ENCODE measurements at regions not wholly inside any gene's neighbourhood (a gene's known extent, or its start where the extent isn't known, plus 50 kb on each side); places are given as distances from the start of the nearest gene placed in this dataset.

DNA sequence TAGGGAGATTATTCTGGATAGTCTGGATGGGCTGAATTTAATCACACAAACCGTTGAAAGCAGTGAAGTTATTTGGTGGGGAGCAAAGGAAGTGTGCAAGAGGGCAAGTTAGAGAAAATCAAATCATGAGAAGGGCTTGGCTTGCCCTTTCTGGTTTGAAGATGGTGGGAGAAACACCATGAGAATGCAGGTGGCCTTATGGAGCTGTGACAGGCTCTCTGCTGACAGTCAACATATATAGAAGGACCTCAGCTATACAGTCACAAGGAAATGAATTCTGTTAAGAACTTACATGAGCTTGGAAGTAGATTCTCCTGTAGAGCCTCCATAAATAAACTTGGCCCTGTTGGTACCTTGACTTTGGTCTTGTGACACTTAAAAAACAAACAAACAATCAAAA lies 72.3 kb downstream of the GMNC start:
- no peak for DNase-seq (ENCODE audit: low read depth)

DNA sequence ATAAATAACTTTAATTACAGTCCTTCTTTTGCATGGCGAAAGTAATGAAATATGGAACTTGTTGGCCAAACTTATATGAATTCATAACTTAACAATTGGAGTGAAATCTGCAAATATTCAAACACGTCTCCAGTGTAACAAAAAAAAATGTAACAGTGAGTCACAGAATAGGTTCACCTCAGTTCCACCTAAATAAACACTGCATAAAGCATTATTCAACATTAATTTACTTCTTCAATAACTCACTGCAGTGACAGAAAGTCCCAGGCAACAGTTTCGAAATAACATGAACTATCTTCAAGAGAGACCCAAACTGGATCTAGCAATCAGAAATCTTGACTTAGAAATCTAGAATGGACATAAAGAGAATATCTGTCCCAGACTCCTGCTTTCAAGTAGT lies 75.6 kb downstream of the GMNC start:
- DNase-seq (ENCODE audit: low read depth): no peak

DNA sequence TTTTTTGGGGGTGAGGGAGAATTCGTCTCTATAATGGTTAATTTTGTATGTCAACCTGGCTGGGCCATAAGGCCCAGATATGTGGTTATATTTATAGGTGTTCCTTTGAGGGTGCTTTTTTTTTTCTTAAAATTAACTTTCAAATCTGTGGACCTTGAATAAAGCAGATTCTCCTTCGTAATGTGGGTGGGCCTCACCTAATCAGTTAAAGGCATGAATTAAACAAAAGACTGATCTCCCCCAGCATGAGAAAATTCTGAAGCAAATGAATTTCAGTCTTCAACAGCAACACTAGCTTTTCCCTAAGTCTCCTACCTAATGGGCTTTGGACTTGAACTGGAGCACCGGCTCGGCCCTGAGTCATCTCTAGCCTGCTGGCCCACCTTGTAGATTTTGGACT lies 77.4 kb downstream of the GMNC start:
- no peak for DNase-seq (ENCODE audit: low read depth)

DNA sequence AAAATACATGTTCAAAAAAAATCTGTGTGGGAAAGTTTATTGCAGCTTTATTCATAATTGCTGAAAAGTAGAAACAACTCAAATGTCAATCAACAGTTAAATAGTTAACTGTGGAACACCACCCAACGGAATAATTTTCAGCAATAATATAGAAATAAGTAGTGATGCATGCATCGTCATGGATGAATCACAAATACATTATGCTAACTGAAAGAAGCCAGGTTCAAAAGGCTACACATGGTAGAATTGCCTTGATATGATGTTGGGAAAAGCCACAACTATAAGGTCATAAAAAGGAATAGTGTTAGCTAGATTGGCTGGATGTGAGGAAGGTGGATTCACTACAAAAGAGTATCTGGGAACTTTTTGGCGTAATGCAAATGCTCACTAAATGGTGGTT lies 82.0 kb downstream of the GMNC start:
- DNase-seq (ENCODE audit: low read depth): no peak

DNA sequence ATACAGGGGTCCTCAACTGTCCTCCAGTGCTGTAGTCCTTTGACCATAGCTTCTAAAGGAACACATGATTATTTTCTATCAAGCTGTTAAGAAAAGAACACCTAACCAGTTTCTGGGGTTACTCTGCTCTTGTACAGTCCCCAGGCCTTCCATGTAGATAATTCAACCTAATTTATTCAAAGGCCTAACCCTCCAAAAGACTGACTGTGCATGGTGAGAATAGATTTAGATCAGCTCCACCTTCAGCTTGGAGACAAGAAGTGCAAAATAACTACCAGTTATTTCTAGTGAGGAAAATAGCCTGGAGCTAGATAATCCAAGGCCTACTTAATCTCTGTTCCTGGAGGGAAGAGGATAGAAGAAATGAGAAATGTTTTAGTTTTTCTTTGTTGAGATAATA lies 87.9 kb downstream of the GMNC start:
- DNase-seq (ENCODE audit: low read depth): no peak

DNA sequence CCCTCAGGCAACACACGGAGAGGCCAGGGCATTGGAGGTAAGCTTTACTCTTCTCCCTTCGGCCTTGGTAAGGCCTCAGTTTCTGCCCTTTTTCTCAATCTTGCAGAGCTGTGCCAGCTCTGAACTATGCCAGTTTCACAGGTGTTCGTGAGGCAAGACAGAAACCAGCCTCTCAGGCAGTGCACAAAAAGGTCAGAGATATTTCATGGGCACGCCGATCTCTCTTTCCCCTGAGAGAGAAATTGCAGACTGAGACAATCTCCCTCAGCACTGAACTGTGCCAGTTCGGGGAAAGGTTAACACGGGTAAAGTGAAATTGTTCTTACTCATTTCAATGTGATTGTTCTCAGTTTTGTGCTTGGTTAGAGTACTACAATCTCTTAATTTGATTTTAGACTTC lies 88.5 kb downstream of the GMNC start:
- no peak for DNase-seq (ENCODE audit: low read depth)

DNA sequence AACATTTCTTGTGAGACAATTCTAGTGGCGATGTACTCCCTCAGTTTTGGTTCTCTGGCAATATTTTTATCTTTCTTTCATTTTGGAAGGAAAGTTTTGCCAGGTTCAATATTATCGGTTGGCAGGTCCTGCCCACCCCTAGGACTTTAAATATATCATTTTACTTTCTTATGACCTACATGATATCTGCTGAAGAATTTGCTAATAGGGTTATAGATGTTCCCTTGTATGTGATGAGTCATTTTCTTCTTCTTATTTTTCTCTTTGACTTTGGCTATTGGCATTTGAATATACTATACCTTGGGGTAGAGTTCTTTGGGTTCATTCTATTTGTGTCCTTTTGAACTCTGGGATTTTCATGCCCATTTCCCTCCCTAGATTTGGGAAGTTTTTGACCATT lies 89.7 kb downstream of the GMNC start:
- no peak for DNase-seq (ENCODE audit: low read depth)

DNA sequence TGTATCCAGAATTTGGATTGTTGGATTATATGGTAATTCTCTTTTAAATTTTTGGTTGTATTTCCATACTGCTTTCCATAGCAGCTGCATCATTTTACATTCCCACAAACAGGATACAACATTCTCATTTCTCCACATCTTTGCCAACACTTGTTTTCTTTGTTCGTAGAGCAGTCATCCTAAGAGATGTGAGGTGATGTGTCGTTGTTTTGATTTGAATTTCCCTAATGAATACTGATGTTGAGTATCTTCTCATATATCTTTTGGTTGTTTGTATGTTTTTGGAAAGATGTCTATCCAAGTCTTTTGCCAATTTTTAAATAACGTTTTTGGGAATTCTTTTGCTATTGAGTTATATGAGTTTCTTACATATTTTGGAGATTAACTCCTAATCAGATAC lies 93.6 kb downstream of the GMNC start:
- no peak for DNase-seq (ENCODE audit: low read depth)

DNA sequence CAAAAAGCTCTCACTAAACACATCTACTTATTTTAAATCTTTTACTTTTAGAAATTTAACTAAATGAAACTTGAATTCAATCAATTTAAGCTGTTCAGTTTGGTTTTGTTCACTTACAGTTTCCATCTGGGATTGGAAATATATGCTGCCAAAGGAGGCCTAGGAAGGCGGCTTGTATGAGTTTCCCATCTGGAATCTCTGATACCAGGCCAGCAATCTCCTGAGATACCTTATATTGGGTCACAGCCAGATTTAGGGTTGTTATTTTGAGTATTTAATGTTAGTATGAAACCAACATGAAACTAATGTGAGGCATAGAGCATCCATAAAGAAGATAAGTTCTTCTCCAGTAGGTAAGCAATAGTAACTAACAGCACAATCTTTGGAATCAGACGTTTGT lies 94.6 kb downstream of the GMNC start:
- DNase-seq (ENCODE audit: low read depth): no peak

DNA sequence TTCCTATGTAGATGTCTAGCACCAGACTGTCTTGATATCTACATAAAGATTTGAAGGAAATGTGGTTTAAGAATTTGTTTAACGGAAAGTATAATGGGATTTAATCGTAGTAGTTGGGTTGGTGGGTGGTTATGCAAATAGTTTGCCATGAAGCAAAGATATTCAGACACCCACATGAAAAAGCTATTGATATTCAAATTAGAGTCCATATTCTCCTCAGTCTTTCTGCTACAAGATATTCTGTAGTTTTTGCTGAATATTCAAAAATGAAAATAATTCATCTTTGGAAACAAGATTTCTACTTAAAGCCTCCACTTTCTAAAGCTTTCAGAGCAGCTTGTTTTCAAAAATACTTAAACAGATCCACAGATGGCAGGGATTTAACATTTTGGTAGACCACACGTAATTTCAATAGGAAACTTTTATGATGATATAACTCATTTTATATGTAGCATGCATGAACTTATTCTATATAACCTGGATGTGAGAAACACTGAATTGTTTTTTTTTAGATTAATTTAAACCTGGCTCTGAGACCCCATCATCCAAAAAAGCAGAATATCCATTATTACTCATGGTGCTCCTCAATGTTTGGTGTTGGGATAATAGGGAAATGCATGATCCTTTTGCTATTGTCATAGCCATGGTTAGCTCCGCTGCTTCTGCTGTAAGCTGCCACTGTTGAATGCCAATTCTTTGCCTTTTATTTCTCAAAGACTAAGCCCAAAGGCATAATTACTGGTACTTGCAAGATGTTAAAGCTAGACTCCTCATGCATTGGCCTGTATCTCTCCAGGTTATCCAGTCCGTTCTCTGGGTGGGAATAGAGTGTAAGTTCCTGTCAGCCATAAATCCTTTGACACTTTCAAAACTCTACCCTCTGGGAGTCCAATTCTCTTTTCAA lies 98.0 kb downstream of the GMNC start:
- DNase-seq (ENCODE audit: low read depth): no peak

DNA sequence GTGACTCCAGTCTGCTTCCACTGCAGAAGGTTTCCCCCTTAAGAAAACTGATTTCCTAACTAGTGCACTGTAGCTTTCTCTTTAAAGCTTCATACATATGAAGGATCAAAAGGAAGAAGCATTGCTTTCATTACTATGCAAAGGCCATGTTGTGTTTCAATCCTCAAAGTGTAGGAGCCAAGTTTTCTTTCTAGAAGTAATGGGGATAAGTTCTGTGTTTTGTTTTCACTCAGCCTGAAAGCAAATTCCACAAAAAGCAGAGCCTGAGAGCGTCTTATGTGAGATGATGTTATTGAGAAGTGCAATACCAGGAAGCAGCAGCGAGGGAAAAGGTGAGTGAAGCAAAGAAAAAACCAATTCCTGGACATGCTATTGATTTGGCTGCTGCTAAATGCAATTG lies 99.7 kb downstream of the GMNC start:
- no peak for DNase-seq (ENCODE audit: low read depth)

DNA sequence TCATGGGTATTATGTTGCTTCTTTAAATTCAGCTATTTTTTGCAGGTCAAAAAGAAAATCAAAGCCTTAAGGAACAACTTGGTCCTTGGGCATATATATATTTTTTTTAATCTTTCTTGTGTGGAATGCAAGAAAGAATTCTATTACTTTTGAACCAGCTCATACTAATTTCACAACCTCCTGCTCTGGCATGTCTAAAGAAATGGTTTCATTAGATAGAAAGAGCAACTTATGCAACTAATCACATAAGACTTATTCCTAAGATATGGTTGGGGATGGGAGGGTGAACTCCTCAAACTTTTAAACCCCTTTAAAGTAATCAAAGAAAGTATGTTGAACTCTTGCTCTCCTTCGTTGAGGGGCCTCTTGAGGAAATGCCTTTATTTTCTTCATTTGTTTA lies 114.9 kb downstream of the GMNC start:
- DNase-seq (ENCODE audit: low read depth): no peak

DNA sequence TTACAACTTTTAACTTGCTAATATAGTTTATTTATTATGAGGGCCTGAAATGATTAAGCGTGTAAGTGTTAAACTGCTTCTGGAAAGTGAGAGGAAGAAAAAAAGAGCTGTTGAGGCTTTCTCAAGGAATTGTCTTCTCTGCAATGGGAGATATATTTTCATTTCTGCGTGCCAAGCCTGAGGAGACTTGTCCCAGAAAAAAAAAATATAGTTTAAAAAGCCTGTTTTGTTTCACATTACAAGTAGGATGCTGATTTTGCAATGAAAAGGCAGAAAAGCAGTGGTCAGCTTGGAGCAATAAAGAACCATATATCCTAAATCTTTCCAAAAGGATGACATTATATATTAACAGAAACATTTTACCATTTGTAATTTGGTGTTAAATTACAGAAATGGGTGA lies 115.5 kb downstream of the GMNC start:
- DNase-seq (ENCODE audit: low read depth): no peak

DNA sequence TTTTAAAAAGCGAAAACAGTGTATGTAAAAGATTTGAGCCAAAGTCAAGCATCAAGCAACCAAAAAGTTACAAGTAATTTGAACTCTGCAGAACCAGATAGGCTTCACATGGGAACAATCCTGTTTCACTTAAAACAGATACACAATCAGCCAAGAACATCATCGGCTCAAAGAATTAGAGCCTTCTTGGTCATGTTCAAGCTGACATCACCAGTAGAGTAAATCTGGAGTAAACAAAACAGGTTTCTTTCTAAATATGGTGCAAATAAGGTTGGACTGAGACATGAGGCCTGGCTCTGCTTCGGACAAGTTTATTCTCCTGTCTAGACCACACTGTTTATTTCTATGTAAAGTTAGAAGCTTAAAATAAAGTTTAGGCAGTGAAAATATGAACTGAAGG lies 116.0 kb downstream of the GMNC start:
- DNase-seq (ENCODE audit: low read depth): no peak

DNA sequence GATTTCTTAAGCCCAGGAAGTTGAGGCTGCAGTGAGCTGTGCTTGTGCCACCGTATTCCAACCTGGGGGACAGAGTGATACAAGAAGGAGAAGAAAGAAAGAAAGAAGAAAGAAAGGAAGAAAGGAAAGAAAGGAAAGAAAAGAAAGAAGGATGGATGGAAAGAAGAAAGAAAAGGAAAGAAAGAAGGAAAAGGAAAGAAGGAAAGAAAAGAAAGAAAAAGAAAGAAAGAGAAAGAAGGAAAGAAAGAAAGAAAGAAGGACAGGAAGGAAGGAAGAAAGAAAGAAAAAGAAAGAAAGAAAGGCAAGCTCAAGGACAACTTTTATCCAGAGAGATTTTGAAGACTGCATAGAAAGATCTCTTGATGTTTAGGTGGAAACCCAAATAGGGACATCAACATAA lies 120.7 kb downstream of the GMNC start:
- DNase-seq (ENCODE audit: low read depth): no peak

DNA sequence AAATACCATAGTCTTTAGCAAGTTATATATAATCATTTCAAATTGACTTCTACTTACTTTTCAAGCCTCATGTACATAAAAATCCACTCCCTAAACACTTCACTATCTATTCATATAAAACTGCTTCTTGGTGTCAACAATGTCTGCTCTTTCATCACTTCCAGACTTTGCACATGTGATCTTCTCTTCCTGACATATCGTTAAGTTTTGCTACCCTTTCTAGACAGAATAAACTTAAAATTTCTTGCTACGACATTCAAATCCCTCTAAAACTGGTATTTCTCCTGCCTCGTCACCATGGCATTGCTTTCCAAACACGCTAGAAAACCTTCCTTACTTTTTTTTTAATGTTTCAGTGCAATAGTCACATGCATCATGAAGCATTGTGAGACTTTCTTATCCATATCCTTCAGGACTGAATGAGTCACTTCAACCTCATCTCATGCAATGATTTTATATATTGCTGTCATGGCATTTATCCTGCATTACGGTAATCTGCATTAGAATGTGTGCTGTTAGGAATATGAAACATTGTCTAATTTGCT lies 122.8 kb downstream of the GMNC start:
- no peak for DNase-seq (ENCODE audit: low read depth)

DNA sequence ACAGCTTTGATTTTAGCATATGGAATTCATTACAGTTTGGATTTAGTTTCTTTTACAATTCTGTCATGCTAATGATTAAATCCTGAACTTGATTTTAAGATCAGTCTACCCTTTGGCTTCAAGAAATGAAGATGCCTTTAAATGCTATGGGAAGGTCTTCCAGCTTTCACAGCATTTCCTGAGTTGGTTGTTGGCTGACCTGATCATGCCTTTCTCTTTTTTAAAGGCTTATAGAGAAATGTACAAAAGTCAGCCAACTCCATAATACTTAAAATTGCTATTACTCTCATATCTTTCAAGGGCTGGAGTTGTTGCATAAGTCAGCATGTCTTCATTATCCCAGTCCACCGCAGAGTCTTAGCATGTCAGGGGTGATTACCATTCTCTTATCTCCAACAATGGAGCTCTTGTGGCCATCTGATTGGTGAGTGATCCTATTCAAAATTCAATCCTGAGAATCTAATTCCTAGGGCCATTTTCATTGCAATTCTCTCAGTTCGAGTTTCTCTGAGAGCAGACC lies 123.8 kb downstream of the GMNC start:
- no peak for DNase-seq (ENCODE audit: low read depth)

DNA sequence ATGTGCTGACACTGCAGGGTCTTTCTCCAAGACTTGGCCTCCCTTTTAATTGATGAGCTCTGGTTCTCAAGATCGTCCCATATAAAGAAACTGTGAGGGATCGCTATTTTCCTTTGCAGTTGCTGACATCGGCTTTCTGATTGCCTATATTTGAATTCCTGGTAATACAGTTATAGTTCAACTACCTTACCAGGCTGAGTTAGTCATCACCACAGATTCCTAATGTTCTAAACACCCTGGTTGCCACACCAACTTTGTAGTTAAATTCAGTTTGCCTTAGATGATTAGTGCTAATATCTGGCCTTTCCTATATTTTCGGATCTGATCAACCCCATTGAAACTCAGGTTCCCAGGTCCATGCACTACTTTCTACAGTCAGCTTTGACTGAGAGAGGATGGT lies 125.0 kb downstream of the GMNC start:
- DNase-seq (ENCODE audit: low read depth): no peak

DNA sequence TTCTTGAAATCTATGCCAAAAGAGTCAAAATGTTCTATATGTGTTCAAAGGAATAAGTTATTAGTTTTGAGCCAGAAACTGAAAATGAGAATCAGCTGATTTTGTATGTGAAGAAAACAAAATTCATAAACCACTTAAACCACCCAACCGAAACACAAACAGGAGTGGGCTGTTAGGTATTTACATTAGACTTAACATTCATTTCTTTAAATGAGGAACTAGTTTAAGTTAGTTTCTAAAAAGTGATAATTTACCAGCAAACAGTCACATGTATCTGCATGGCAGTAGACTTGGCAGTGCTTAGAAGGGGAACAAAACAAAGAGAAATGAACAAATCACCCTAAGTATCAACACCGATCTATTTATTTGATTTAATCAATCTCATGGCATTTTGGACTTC lies 128.0 kb downstream of the GMNC start:
- DNase-seq (ENCODE audit: low read depth): no peak

DNA sequence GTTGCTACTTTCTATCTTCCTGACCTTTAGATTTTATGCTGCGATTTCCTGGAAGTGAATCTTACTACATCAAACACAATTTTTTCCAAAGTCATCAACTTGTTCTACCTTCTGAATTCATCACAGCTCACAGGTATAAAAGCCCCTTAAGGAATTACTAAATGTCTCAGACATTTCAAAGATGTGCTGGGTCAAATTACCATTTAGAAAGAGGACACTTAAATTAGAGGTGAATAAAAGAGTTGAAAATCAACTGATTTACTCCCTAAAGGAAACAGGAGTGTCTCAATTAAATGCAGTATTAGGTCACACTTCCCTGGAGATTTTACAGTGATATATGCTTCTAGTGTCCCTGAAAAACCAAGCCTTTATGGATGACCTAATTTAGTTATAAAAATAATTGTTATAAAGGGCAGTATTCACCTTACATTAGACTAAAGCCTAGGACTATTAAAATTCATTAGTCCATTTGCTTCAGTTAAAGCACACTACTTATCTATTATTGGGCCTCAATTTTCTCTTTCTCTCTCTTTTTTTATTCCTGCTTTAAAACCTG lies 128.8 kb downstream of the GMNC start:
- no peak for DNase-seq (ENCODE audit: low read depth)

DNA sequence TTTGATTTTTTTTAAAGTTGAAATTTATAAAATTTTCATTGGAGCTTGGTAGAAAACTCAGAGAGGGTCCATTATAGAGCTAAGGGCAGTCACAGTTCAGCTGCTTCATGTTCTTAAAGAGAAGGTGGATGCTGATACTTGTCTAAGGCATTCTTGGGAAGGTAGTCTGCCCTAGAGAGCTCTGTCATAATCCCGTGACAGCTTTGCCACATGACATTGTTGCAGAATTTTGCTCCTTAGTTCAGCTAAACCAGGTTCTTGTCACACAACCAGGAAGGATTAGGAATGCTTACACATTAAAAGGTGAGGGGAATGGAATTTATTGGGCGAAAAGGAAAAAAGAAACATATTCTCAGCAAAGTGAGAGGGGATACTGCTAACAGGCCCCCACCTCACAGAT lies 130.9 kb downstream of the GMNC start:
- DNase-seq (ENCODE audit: low read depth): no peak

DNA sequence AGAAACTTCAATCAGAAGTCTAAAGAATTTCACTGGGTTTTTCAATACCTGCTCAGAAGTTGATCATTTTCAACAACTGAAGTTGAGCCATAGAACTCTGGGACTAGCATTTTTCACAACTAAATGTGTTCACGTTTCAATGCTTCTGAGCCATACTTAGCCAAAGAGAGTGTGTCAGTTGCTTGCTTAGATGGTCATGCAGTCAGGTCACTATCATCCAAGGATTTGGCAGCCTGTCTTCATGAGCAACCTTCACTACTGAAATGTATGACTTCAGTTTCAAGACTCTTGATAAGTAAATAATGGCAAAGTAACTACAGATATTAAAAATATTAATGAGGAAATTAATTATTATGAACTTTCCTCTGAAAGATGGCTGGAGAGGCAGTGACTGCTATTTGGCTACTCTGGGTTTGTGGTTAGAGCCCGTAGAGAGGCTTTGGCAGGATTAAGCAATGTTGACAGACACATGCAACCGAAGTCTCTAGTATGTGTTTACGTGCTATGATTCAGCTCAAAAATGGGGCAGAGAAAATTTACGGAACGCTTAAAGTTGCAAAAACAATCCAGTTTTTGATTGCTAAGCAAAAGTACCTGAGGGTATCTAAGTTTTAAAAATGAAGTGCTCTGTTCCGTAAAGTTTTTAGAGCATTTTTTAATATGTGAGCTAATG lies 133.8 kb downstream of the GMNC start:
- no peak for DNase-seq (ENCODE audit: low read depth)
